Peyer's patch (tissue), 4 donors: ENCODE measurements at regions not wholly inside any gene's neighbourhood (a gene's known extent, or its start where the extent isn't known, plus 50 kb on each side); places are given as distances from the start of the nearest gene placed in this dataset.

ENCODE experiments used
- POLR2A ChIP-seq, 2 donors: fragments of 450-650 bp; IDR thresholded peaks; one replicate each; pipeline ENCODE4 v1.5.1; 2017; ENCODE audit warnings: antibody characterized with exemption in 2 of 2, mild to moderate bottlenecking in 2 of 2, moderate library complexity in 2 of 2
- TF ChIP-seq, protein P1 (sequence below), 6 experiments: fragments of 450-650 bp in 4 of 6; fragments of 200-600 bp in 2 of 6; sonication (generic) in 1 of 6; IDR thresholded peaks; one replicate each; pipeline ENCODE4 v1.5.1; 2017 to 2019; ENCODE audit warnings: antibody characterized with exemption in 6 of 6, mild to moderate bottlenecking in 3 of 6, moderate library complexity in 1 of 6

DNA sequence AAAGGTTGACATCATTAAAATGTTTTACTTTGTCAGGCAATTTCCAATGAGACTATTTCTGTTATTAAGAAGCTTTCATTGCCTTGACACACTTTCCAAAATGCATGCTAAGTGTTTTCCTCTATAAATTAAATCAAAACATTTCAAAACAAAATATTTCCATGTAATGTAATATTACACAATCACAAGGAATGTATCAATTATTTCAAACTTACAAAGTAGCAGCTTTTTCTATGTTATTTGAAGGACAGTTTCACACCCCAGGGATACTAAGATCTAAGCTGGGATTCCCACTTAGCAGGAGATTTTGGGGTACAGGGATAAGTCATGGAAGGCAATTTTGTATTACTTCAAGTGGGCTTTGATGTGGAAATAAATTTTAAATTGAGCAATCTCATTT lies 144.9 kb downstream of the FOXG1 start:
- TF ChIP-seq, protein P1, sequence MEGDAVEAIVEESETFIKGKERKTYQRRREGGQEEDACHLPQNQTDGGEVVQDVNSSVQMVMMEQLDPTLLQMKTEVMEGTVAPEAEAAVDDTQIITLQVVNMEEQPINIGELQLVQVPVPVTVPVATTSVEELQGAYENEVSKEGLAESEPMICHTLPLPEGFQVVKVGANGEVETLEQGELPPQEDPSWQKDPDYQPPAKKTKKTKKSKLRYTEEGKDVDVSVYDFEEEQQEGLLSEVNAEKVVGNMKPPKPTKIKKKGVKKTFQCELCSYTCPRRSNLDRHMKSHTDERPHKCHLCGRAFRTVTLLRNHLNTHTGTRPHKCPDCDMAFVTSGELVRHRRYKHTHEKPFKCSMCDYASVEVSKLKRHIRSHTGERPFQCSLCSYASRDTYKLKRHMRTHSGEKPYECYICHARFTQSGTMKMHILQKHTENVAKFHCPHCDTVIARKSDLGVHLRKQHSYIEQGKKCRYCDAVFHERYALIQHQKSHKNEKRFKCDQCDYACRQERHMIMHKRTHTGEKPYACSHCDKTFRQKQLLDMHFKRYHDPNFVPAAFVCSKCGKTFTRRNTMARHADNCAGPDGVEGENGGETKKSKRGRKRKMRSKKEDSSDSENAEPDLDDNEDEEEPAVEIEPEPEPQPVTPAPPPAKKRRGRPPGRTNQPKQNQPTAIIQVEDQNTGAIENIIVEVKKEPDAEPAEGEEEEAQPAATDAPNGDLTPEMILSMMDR (IDR thresholded peaks at IDR 0.05), result no peak
- no peak for TF ChIP-seq POLR2A (IDR thresholded peaks at IDR 0.05)
